SU-DHL-6 (cell line): ENCODE measurements at regions not wholly inside any gene's neighbourhood (a gene's known extent, or its start where the extent isn't known, plus 50 kb on each side); places are given as distances from the start of the nearest gene placed in this dataset.
"Not testable (repeated sequence)": the region's sequence is repeated elsewhere in the genome, so short reads cannot be mapped to it uniquely, and the experiment has no call there.

Experiments
- H2AFZ ChIP-seq: fragments of 200-600 bp; sonication (generic); 2 replicates; pipeline ENCODE4 v1.6.1; 2014; ENCODE audit warnings: low read depth, mild to moderate bottlenecking, moderate library complexity, mixed read lengths, antibody characterized with exemption, low read length; ENCODE audit not compliant: severe bottlenecking
- H3F3A ChIP-seq: fragments of 200-600 bp; shearing (Covaris generic); 2 replicates; pipeline ENCODE4 v1.6.0; 2016; ENCODE audit warnings: antibody characterized with exemption, mild to moderate bottlenecking; ENCODE audit not compliant: insufficient read depth
- H3K27ac ChIP-seq: fragments of 200-600 bp; sonication (generic); 2 replicates; pipeline ENCODE4 v1.5.1; 2016; ENCODE audit warnings: low read depth, mild to moderate bottlenecking, low read length, moderate library complexity, mixed read lengths
- H3K27me3 ChIP-seq: fragments of 200-600 bp; sonication (generic), shearing (Covaris generic); 2 replicates; pipeline ENCODE4 v1.6.0; 2014; ENCODE audit warnings: mild to moderate bottlenecking, low read length
- H3K36me3 ChIP-seq: fragments of 200-600 bp; sonication (generic); 2 replicates; pipeline ENCODE4 v1.6.1; 2014; ENCODE audit warnings: mild to moderate bottlenecking, low read length, mixed read lengths
- H3K4me2 ChIP-seq: fragments of 300-600, 200-600 bp; shearing (Covaris generic), sonication (generic); 2 replicates; pipeline ENCODE4 v1.6.0; 2014; ENCODE audit warnings: low read length, low read depth, mild to moderate bottlenecking; ENCODE audit not compliant: poor library complexity, severe bottlenecking
- H3K4me3 ChIP-seq: fragments of 200-600 bp; sonication (generic); 2 replicates; pipeline ENCODE4 v1.5.1; 2014; ENCODE audit warnings: antibody characterized with exemption, low read length, mild to moderate bottlenecking, mixed read lengths; ENCODE audit not compliant: insufficient read depth, poor library complexity, severe bottlenecking
- H3K79me2 ChIP-seq: fragments of 200-600 bp; sonication (generic); 2 replicates; pipeline ENCODE4 v1.6.1; 2014; ENCODE audit warnings: mild to moderate bottlenecking, low read length, moderate library complexity; ENCODE audit not compliant: insufficient read depth
- H3K9ac ChIP-seq: fragments of 200-600 bp; sonication (generic); 2 replicates; pipeline ENCODE4 v1.7.0; 2014; ENCODE audit warnings: mild to moderate bottlenecking, low read length
- H3K9me2 ChIP-seq: fragments of 200-600 bp; sonication (generic); replicated peaks from 2 replicates; pipeline ENCODE4 v1.6.1; 2014; ENCODE audit warnings: low read length; ENCODE audit not compliant: insufficient read depth
- H3K9me3 ChIP-seq: fragments of 200-600 bp; sonication (generic); 2 replicates; pipeline ENCODE4 v1.6.1; 2014; ENCODE audit warnings: low read length, mixed read lengths; ENCODE audit not compliant: insufficient read depth
- H4K20me1 ChIP-seq: fragments of 200-600 bp; sonication (generic); 2 replicates; pipeline ENCODE4 v1.6.1; 2014; ENCODE audit warnings: low read depth, mild to moderate bottlenecking, antibody characterized with exemption, low read length, moderate library complexity, mixed read lengths

DNA sequence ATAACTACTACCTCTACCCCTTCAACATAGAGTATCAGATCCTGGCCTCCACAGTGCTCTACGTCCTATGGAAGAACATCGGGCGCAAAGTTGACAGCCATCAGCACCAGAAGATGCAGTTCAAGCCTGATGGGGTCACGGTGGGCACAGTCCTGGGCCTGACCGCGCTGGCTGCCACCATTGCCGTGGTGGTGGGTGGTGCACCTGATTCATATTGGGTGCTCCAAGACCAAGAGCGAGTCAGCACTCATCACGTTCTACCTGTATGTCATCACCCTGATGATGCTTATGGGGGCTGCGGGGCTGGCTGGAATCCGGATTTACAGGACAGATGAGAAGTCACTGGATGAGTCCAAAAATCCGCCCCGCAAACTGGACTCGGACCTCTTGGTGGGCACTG lies 846.4 kb downstream of the RPIA start:
- H3K4me2 ChIP-seq, H3K27ac ChIP-seq, H3K9ac ChIP-seq, H4K20me1 ChIP-seq, H3K79me2 ChIP-seq, H3K9me3 ChIP-seq, H3F3A ChIP-seq, H3K36me3 ChIP-seq, H2AFZ ChIP-seq, H3K9me2 ChIP-seq, H3K27me3 ChIP-seq, H3K4me3 ChIP-seq: not testable (repeated sequence)

DNA sequence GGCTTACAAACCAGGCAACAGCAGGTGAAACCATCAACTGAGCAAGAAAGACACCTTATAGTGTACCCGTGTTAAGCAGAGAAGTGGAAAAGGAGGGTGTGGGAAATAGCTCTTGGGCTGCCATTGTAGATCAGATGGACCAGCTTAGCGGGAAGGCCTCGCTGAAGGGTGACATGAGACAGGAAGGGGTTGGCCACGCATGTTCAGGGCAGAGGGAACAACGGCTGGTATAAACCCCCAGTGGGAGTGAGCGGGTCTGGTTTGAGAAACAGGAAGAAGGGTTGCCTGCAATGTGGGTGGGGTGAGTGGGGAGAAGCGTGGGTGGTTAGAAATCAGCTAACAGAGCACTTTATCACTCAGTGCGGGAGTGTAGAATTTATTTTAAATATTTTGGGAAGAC lies 852.6 kb downstream of the RPIA start:
- not testable (repeated sequence) for H3K36me3 ChIP-seq, H3K79me2 ChIP-seq

DNA sequence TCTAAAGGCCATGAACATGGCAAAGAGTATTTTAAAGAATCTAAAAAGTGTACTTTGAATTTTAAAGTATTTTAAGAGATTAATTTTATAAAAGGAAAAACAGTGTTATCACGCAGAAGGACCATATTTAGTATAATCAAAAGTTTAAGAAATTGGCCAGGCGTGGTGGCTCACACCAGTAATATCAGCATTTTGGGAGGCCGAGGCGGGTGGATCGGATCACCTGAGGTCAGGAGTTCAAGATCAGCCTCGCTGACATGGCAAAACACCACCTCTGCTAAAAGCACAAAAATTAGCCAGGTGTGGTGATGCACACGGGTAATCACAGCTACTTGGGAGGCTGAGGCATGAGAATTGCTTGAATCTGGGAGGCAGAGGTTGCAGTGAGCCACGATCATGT lies 887.7 kb downstream of the RPIA start:
- not testable (repeated sequence) for H4K20me1 ChIP-seq, H3K4me2 ChIP-seq, H3K27me3 ChIP-seq, H3K4me3 ChIP-seq, H2AFZ ChIP-seq, H3F3A ChIP-seq, H3K9ac ChIP-seq, H3K27ac ChIP-seq, H3K9me2 ChIP-seq, H3K9me3 ChIP-seq, H3K79me2 ChIP-seq, H3K36me3 ChIP-seq

More for the DNA sequence above, 852.6 kb downstream of the RPIA start:
- H4K20me1 ChIP-seq, H3K27ac ChIP-seq, H3K4me3 ChIP-seq, H3K9me2 ChIP-seq, H3K4me2 ChIP-seq, H3K9me3 ChIP-seq, H2AFZ ChIP-seq, H3K9ac ChIP-seq, H3F3A ChIP-seq, H3K27me3 ChIP-seq: not testable (repeated sequence)

DNA sequence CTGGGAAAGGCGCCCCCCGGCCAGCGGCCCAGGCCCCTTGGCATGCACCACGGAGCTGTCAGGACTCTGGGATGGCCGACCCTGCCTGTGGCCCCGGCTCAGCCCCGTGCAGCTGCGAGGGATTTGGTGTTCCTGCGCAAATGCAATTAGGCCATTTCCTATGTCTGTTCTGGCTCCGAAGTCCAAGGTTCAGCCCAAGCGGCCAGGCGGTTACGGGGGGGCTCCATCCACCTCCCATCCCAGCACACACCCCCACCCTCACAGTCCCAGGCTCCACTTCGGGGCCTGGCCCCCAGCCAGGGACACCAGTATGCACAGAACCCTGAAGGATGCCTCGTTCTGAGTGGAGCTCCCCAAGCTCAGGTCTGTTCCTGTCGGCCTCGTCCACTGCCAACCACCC lies 891.3 kb downstream of the RPIA start:
- not testable (repeated sequence) for H4K20me1 ChIP-seq, H3K9me2 ChIP-seq, H3K27me3 ChIP-seq, H3K9ac ChIP-seq, H3K4me3 ChIP-seq, H3K79me2 ChIP-seq, H3F3A ChIP-seq, H2AFZ ChIP-seq, H3K4me2 ChIP-seq, H3K36me3 ChIP-seq, H3K9me3 ChIP-seq, H3K27ac ChIP-seq

DNA sequence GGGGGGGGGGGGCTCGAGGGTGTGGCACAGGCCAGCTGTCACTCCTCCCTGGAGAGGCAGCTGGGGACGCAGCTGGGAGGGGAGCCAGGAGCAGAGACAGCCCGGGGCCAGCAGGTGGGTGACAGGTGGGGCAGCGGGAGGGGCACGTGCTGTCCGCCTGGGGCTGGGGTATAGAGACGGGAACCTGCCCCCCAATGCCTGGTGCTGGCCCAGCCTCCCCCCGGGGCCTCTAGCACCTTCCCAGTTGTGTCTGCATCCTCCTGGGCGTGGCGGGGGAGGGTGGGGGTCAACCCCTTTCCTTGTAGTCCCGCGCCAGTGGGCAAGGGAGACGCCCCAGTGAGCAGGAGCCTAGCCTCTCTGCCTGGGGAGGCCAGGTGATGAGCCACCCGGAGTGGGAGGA lies 892.6 kb downstream of the RPIA start:
- H4K20me1 ChIP-seq, H3K9ac ChIP-seq, H3K4me3 ChIP-seq, H3K27me3 ChIP-seq, H2AFZ ChIP-seq, H3K9me3 ChIP-seq, H3K79me2 ChIP-seq, H3K27ac ChIP-seq, H3F3A ChIP-seq, H3K9me2 ChIP-seq, H3K4me2 ChIP-seq, H3K36me3 ChIP-seq: not testable (repeated sequence)

DNA sequence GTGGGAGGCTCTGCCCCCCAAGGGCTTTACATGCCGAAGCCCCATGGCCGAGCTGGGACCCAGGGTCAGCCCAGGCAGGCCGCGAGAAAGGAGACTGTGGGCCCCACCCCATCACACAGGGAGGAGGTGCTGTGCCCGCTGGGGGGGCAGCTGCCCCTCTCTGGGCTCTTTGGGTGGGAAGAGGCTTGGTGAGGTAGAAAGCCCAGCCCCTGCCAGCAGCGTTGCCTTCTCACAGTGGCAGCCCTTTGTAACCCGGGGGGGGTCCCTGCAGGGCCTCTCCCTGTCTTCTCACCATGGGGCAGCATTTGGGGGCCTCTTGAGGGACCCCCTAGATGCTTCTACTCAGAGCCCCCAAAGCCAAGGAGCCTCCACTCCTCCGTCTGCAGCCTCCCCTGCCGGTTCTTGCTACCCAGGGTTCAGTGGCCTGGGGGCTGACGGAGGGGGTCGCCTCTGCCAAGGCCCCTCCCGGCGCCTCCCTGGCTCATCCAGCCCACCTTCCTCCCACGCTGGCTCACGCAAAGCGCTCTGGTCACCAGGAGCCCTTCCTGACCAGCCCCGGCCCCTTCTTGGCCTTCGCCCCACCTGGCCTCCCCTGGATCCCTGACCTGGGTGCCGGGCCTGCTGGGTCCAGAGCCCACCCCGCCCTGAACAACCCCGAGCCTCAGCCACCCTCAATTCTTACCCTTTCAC lies 893.5 kb downstream of the RPIA start:
- not testable (repeated sequence) for H3K4me3 ChIP-seq, H3K4me2 ChIP-seq, H3F3A ChIP-seq, H2AFZ ChIP-seq, H3K27me3 ChIP-seq, H3K27ac ChIP-seq, H3K79me2 ChIP-seq, H3K36me3 ChIP-seq, H3K9me3 ChIP-seq, H4K20me1 ChIP-seq, H3K9me2 ChIP-seq
- H3K9ac ChIP-seq: peak overlapping the region; percentile 26; the same call in 1 of the 2 replicates

DNA sequence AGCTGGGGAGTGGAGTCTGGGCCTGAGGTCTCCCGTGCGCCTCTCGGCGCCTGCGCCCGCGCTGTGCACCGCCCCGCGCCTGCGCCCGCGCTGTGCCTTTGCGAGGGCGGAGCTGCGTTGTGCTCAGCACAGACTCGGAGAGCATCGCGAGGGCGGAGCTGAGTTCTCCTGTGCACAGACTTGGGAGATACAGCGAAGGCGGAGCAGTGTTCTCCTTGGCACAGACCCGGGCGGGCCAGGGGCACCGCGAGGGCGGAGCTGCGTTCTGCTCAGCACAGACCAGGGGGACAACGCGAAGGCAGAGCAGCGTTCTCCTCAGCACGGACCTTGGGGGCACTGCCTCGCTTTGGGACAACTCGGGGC lies 894.1 kb downstream of the RPIA start:
- H3K9me3 ChIP-seq, H3K79me2 ChIP-seq, H3K4me2 ChIP-seq, H3K27ac ChIP-seq, H4K20me1 ChIP-seq, H3K4me3 ChIP-seq, H3K9me2 ChIP-seq, H3F3A ChIP-seq, H3K27me3 ChIP-seq, H3K36me3 ChIP-seq, H2AFZ ChIP-seq: not testable (repeated sequence)
- peak overlapping the region; percentile 26; the same call in 1 of the 2 replicates for H3K9ac ChIP-seq

DNA sequence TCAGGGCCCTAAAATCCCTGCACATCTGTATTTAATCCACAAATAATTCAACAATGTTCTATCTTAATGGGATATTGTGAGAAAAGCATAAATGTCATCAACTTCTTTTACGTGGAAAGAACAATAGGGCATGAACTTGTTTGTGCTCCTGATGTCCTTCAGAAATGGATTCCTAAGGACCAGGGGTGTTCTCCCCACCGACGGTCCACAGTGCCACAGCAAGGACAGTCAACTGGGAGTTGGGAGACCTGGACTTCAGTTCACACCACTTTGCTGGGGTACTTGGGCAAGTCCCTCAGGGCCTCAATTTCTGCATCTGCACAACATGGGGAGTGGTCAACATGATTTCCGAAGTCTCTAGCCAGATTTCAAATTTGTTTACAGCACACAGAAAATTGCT lies 908.4 kb downstream of the RPIA start:
- not testable (repeated sequence) for H3K9me3 ChIP-seq, H3K27ac ChIP-seq, H3K4me3 ChIP-seq, H4K20me1 ChIP-seq, H3F3A ChIP-seq, H3K27me3 ChIP-seq, H2AFZ ChIP-seq, H3K79me2 ChIP-seq, H3K9me2 ChIP-seq, H3K36me3 ChIP-seq, H3K9ac ChIP-seq, H3K4me2 ChIP-seq
